ENCODE measurements at regions not wholly inside any gene's neighbourhood (a gene's known extent, or its start where the extent isn't known, plus 50 kb on each side); places are given as distances from the start of the nearest gene placed in this dataset.

DNA sequence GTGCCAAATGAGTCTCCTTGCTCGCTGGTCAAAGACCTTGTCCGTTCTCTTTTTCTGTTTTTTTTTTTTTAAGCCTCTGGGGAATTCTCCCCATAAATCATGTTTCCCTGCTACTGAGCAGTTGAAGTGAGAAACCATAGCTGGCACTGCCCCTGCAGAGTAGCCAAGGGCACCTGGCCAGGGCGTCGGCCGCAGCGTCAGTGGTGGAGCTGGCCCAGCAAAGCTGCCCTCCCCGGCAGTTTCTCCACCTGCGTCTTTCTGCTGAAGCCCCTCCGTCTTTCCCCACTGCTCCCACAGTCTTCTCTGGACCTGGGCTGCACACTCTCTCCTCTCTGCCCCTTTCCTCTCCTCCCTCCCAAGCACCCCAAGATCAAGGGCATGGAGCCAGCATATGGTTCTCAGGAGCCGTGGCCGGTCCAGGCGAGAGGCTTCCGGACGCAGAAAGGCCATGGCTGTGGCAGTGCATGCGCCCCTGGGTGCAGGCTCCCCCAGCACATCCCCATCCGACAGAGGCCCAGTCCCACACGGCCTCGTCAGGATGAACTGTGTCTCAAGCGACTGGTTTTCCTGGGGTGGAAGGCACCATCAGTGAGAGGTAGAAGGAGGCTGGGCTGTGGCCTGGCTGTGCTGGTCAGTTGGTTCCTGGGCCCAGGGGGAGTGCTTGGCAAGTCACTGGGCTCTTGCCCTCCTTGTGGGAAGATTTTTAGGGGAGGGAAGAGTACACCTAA is 218.1 kb downstream of the ERMARD start:
- TF ChIP-seq POLR2A (IDR thresholded peaks at IDR 0.05): no peak
- TF ChIP-seq, protein P1, sequence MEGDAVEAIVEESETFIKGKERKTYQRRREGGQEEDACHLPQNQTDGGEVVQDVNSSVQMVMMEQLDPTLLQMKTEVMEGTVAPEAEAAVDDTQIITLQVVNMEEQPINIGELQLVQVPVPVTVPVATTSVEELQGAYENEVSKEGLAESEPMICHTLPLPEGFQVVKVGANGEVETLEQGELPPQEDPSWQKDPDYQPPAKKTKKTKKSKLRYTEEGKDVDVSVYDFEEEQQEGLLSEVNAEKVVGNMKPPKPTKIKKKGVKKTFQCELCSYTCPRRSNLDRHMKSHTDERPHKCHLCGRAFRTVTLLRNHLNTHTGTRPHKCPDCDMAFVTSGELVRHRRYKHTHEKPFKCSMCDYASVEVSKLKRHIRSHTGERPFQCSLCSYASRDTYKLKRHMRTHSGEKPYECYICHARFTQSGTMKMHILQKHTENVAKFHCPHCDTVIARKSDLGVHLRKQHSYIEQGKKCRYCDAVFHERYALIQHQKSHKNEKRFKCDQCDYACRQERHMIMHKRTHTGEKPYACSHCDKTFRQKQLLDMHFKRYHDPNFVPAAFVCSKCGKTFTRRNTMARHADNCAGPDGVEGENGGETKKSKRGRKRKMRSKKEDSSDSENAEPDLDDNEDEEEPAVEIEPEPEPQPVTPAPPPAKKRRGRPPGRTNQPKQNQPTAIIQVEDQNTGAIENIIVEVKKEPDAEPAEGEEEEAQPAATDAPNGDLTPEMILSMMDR (IDR thresholded peaks at IDR 0.05): no peak
- Histone ChIP-seq H3K36me3 (no peaks in the 10 kb centered on the region), H3K4me1 (no peaks in the 10 kb centered on the region), H3K27me3 (no peaks in the 10 kb centered on the region), H3K27ac (no peak overlapping the region), H3K4me3 (no peak overlapping the region), H3K9me3 (no peaks in the 10 kb centered on the region)
- DNase-seq: peak in 1 of 2 donors; percentile 9
- intact Hi-C loops (cut with DNase I; ENCODE audit: low total_unique reads): no loop called here

DNA sequence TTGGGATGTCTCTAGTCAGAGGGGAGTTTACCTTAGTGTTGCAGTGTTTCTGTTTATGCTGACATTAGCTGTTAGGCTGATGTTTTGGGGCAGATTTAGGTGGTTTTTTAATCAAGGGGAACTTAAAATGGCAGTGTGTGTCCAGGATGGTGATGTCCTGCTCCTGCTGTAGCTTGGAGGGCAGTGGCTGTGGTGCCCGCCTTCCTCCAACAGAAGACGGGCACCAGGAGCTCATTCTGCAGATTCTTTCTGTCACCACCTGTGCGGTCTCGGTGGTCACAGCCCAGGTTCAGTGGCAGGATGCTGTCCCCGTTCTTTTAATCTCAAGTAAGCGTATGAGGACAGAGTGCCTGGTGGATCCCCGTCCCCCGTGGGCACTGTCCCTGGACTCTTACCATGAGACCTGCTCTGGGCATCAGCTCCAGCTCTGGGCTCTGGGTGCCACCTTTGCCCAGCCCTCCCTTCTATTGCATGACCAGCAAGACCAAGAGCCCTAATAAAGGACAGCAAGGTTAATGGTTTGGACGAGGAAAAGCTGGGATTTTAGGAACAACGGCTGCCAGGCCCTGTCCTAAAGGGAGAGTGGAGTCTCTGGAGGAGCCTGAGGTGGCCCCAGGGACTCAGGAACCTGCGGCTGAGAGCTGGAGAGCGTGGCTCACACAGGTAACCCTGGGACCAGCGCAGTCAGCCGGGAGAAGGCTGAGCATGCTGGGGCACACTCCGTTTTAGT is 217.3 kb downstream of the ERMARD start:
- TF ChIP-seq, protein P1 (IDR thresholded peaks at IDR 0.05): no peak
- no peak for TF ChIP-seq POLR2A (IDR thresholded peaks at IDR 0.05)
- intact Hi-C loops (cut with DNase I; ENCODE audit: low total_unique reads): no loop called here
- H3K27ac ChIP-seq: no peak overlapping the region
- no peaks in the 10 kb centered on the region for H3K9me3 ChIP-seq
- H3K4me3 ChIP-seq: no peak overlapping the region
- H3K27me3 ChIP-seq: no peaks in the 10 kb centered on the region
- H3K36me3 ChIP-seq: no peaks in the 10 kb centered on the region
- no peaks in the 10 kb centered on the region for H3K4me1 ChIP-seq
- DNase-seq: no peak

DNA sequence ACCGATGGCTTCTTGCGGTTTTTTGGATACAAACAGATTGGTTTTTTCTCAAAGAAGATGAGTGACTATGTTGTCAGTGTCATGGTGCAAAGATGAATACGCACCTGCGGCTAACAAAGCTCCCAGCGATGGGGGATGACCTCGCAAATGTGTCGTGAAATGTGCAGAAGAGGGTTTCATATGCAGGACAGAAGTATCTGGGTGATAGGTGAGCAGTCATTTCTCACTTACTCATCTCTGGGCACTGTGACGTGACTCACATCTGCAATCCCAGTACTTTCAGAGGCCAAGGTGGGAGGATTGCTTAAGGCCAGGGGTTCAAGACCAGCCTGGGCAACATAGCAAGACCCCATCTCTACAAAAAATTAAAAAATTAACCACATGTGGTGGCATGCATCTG is 216.3 kb downstream of the ERMARD start:
- no peak for TF ChIP-seq POLR2A (IDR thresholded peaks at IDR 0.05)
- TF ChIP-seq, protein P1 (IDR thresholded peaks at IDR 0.05): no peak
- intact Hi-C loops (cut with DNase I; ENCODE audit: low total_unique reads): no loop called here
- H3K4me3 ChIP-seq: no peak overlapping the region
- H3K4me1 ChIP-seq: no peaks in the 10 kb centered on the region
- H3K27ac ChIP-seq: no peak overlapping the region
- no peaks in the 10 kb centered on the region for H3K36me3 ChIP-seq
- no peaks in the 10 kb centered on the region for H3K9me3 ChIP-seq
- no peaks in the 10 kb centered on the region for H3K27me3 ChIP-seq
- DNase-seq: no peak

DNA sequence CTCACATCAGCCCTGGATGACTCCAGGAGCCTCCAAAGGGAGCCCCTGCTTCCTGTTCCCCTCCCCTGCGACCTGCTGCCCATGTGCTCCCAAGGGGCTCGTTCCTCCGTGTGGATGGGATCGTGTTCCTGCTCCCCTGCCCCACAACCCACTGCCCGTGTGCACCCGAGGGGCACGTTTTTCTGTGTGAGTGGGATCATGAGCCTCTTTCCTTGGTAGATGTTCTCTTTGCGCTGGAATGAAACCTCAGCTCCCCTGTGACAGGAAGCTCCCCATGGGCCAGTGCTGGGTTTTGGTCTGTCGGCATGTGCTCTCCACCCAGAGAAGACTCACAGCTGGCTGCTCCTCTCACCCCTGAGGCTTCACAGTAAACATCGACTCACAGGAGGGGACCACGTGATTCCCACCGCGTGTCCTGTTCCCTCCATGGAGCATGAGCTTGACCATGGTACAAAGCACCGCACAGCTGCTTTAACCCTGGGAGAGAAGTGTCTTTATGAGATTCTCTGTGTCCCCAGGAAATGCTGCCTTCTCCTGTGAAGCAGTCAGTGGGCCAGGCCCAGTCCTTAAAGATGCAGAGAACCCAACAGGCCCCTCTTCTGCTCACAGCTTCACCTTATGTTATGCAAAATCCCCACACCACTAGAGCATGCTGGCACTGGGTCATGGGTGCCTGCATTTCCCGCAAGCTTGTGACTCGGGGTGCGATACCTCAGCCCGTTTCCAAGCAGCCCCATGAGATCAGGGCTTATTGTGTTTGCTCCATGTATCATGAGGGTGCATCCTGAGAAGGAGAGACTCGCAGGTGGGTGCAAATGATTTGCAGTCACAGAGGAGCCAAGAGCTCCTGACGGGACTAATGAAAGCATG is 215.1 kb downstream of the ERMARD start:
- no peak for DNase-seq
- intact Hi-C loops (cut with DNase I; ENCODE audit: low total_unique reads): no loop called here

More for the DNA sequence above, 215.1 kb downstream of the ERMARD start:
- no peaks in the 10 kb centered on the region for H3K4me1 ChIP-seq
- H3K27ac ChIP-seq: no peak overlapping the region
- no peak overlapping the region for H3K4me3 ChIP-seq
- no peaks in the 10 kb centered on the region for H3K27me3 ChIP-seq
- H3K36me3 ChIP-seq: no peaks in the 10 kb centered on the region
- no peak for TF ChIP-seq POLR2A (IDR thresholded peaks at IDR 0.05)
- TF ChIP-seq, protein P1 (IDR thresholded peaks at IDR 0.05): no peak
- H3K9me3 ChIP-seq: no peaks in the 10 kb centered on the region
